Central memory CD8-positive, alpha-beta T cell (primary cell): ENCODE measurements at regions not wholly inside any gene's neighbourhood (a gene's known extent, or its start where the extent isn't known, plus 50 kb on each side); places are given as distances from the start of the nearest gene placed in this dataset.

Experiments used
- ATAC-seq: fragments of 150-1000 bp; cut with Tn5 transposase; replicated peaks from 2 replicates; pipeline ENCODE4 v1.10.0; 2022; ENCODE audit warnings: mild to moderate bottlenecking, moderate FRiP score, moderate number of reproducible peaks; ENCODE audit not compliant: poor library complexity, severe bottlenecking; ENCODE audit errors: extremely low read depth
- DNase-seq, 2 donors: peaks; one replicate each; pipeline ENCODE4 v3.0.0; 2021; ENCODE audit warnings: low spot score in 2 of 2
- H3K27ac Mint-ChIP-seq: one replicate; pipeline ENCODE4 v1.8.0; 2022; ENCODE audit warnings: low read depth, mild to moderate bottlenecking, moderate library complexity, mixed read lengths
- H3K27me3 Mint-ChIP-seq: one replicate; pipeline ENCODE4 v1.8.0; 2022; ENCODE audit warnings: mixed read lengths
- H3K36me3 Mint-ChIP-seq: one replicate; pipeline ENCODE4 v1.8.0; 2022; ENCODE audit warnings: mild to moderate bottlenecking, moderate library complexity, mixed read lengths; ENCODE audit not compliant: insufficient read depth
- H3K4me1 Mint-ChIP-seq: one replicate; pipeline ENCODE4 v1.8.0; 2022; ENCODE audit warnings: mixed read lengths
- H3K4me3 Mint-ChIP-seq: one replicate; pipeline ENCODE4 v1.8.0; 2022; ENCODE audit warnings: mild to moderate bottlenecking, moderate library complexity, mixed read lengths
- H3K9me3 Mint-ChIP-seq: one replicate; pipeline ENCODE4 v1.8.0; 2022; ENCODE audit warnings: mixed read lengths

DNA sequence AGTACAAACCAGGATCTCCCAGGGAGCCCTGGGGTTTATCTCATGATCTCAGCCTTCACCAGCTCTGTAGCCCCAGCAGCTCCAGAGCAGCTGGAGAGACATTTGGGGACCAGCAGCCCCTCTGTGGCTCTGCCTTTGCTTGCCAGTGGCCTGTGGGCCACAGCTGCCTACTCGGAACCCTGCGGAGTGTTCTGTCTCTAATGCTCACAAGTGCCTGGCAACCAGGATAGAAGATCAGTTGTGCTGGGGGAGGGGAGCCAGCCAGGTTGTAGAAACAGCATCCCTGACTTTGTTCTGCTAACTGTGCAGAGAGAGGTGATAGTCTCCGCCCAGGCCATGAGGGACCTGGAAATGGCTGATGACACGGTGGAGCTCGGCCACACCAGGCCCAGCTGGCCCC is 50.9 kb upstream of the KCNJ15 start:
- Mint-ChIP-seq H3K4me1 (no peaks in the 10 kb centered on the region), H3K36me3 (peaks cover 5% of the 10 kb centered on the region), H3K27ac (no peak overlapping the region), H3K27me3 (peaks cover 53% of the 10 kb centered on the region), H3K9me3 (no peaks in the 10 kb centered on the region), H3K4me3 (no peak overlapping the region)
- ATAC-seq (no peak), DNase-seq (no peak)

DNA sequence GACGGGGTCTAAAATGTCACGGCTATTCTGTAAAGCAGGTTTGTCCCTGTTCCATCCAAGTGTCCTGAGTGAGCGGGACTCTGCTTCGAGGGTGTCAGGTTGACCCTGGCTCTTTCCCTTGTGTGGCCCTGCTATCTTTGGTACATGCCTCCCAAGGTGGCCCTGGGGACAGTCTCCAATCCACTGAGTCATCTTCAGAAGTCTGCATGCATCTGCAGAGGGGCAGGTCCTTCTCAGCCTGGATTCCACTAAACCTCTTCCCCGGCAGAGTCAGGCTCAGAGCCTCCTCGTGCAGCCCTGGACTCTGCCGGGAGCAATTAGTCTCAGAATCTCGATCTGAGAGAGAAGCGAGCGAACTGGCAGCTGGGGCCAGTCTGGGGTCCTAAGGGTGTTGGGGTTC is 50.1 kb upstream of the KCNJ15 start:
- ATAC-seq (no peak), DNase-seq (no peak)
- no peaks in the 10 kb centered on the region for H3K4me1 Mint-ChIP-seq
- no peaks in the 10 kb centered on the region for H3K9me3 Mint-ChIP-seq
- H3K27ac Mint-ChIP-seq: no peak overlapping the region
- H3K36me3 Mint-ChIP-seq: peaks cover 5% of the 10 kb centered on the region
- peaks cover 55% of the 10 kb centered on the region for H3K27me3 Mint-ChIP-seq
- no peak overlapping the region for H3K4me3 Mint-ChIP-seq
